IMR-90 (cell line): ENCODE measurements at regions not wholly inside any gene's neighbourhood (a gene's known extent, or its start where the extent isn't known, plus 50 kb on each side); places are given as distances from the start of the nearest gene placed in this dataset.

ENCODE experiments used
- ATAC-seq: fragments of 200-7000 bp; cut with Tn5 transposase; 2 replicates; pipeline ENCODE4 v1.9.1; 2020; ENCODE audit warnings: low read depth, mild to moderate bottlenecking, moderate library complexity
- BruUV-seq: library from RNA; stranded (reverse); fragments of 400-500 nt; replicated peaks from 2 replicates; lab custom pipeline; 2021; lab: Mats Ljungman, UMichigan
- CTCF ChIA-PET: fragments of 300-600 bp; formaldehyde crosslinking; extraction: SDS; loops from one replicate; lab custom pipeline; 2021; ENCODE audit warnings: antibody characterized with exemption; lab: Yijun Ruan, JAX
- POLR2A ChIA-PET: fragments of 300-600 bp; sonication (Branson Sonifier 250); formaldehyde crosslinking; loops from one replicate; lab custom pipeline; 2022; ENCODE audit warnings: antibody characterized with exemption; ENCODE audit not compliant: unreplicated experiment; lab: Charles Lee
- DNase-seq: peaks from one replicate; pipeline ENCODE4 v3.0.0; 2013
- H2AFZ ChIP-seq: replicated peaks from 2 replicates; pipeline ENCODE3; 2013; ENCODE audit warnings: low read length, mild to moderate bottlenecking; ENCODE audit not compliant: poor library complexity
- H2AK5ac ChIP-seq: 2 replicates; pipeline ENCODE4 v1.6.1; 2013; ENCODE audit warnings: low read depth, low read length, inconsistent platforms
- H2AK9ac ChIP-seq: replicated peaks from 2 replicates; pipeline ENCODE3; 2013; ENCODE audit warnings: mild to moderate bottlenecking, low read depth, low read length, moderate library complexity; ENCODE audit not compliant: poor library complexity
- H2BK120ac ChIP-seq: 2 replicates; pipeline ENCODE4 v1.6.1; 2013; ENCODE audit warnings: low read depth, low read length, inconsistent platforms
- H2BK15ac ChIP-seq: 3 replicates; pipeline ENCODE4 v1.6.1; 2013; ENCODE audit warnings: low read depth, low read length, inconsistent platforms
- H2BK20ac ChIP-seq: 2 replicates; pipeline ENCODE4 v1.6.1; 2013; ENCODE audit warnings: low read depth, mild to moderate bottlenecking, inconsistent platforms, low read length, moderate library complexity
- H2BK5ac ChIP-seq: 2 replicates; pipeline ENCODE4 v1.6.1; 2013; ENCODE audit warnings: mild to moderate bottlenecking, low read depth, low read length, inconsistent platforms; ENCODE audit not compliant: poor library complexity, severe bottlenecking
- H3K14ac ChIP-seq: replicated peaks from 2 replicates; pipeline ENCODE4 v1.6.1; 2013; ENCODE audit warnings: low read depth, low read length, inconsistent platforms
- H3K18ac ChIP-seq: 2 replicates; pipeline ENCODE4 v1.6.1; 2013; ENCODE audit warnings: low read depth, low read length, control low read depth
- H3K23ac ChIP-seq: 2 replicates; pipeline ENCODE4 v1.6.1; 2013; ENCODE audit warnings: low read depth, low read length, inconsistent platforms
- H3K27ac ChIP-seq: 2 replicates; pipeline ENCODE4 v1.5.1; 2013; ENCODE audit warnings: mild to moderate bottlenecking, control low read depth, low read length; ENCODE audit not compliant: insufficient read depth
- H3K27me3 ChIP-seq: 2 replicates; pipeline ENCODE4 v1.6.1; 2013; ENCODE audit warnings: low read length; ENCODE audit not compliant: control insufficient read depth, insufficient read depth
- H3K36me3 ChIP-seq: 2 replicates; pipeline ENCODE4 v1.6.1; 2013; ENCODE audit warnings: low read length, mixed read lengths; ENCODE audit not compliant: control insufficient read depth, insufficient read depth
- H3K4ac ChIP-seq: 2 replicates; pipeline ENCODE4 v1.6.1; 2013; ENCODE audit warnings: low read depth, low read length, inconsistent platforms
- H3K4me1 ChIP-seq: 2 replicates; pipeline ENCODE4 v1.6.1; 2013; ENCODE audit warnings: low read length, mixed read lengths; ENCODE audit not compliant: control insufficient read depth, insufficient read depth
- H3K4me2 ChIP-seq: 2 replicates; pipeline ENCODE4 v1.6.1; 2013; ENCODE audit warnings: low read depth, mild to moderate bottlenecking, control low read depth, low read length, moderate library complexity
- H3K4me3 ChIP-seq: 2 replicates; pipeline ENCODE4 v1.5.1; 2013; ENCODE audit warnings: low read depth, mild to moderate bottlenecking, control low read depth, low read length, moderate library complexity; ENCODE audit not compliant: insufficient read depth
- H3K56ac ChIP-seq: 2 replicates; pipeline ENCODE4 v1.6.1; 2013; ENCODE audit warnings: low read length, inconsistent platforms; ENCODE audit not compliant: insufficient read depth; ENCODE audit errors: extremely low read depth
- H3K79me1 ChIP-seq, 2 experiments: 2 replicates each; pipeline ENCODE4 v1.6.1; 2013; ENCODE audit warnings: low read length in 2 of 2, inconsistent platforms in 1 of 2, low read depth in 1 of 2
- H3K9ac ChIP-seq: 2 replicates; pipeline ENCODE4 v1.6.1; 2013; ENCODE audit warnings: low read depth, low read length, control low read depth
- H3K9me1 ChIP-seq: 2 replicates; pipeline ENCODE4 v1.6.1; 2013; ENCODE audit warnings: low read length, inconsistent platforms; ENCODE audit not compliant: insufficient read depth
- H3K9me3 ChIP-seq: 2 replicates; pipeline ENCODE4 v1.6.1; 2013; ENCODE audit warnings: low read length; ENCODE audit not compliant: control insufficient read depth, insufficient read depth
- H4K20me1 ChIP-seq: 2 replicates; pipeline ENCODE4 v1.6.1; 2013; ENCODE audit warnings: low read length, inconsistent platforms; ENCODE audit not compliant: insufficient read depth
- H4K5ac ChIP-seq: 2 replicates; pipeline ENCODE4 v1.6.1; 2013; ENCODE audit warnings: mild to moderate bottlenecking, low read depth, low read length, control low read depth
- H4K8ac ChIP-seq, 2 experiments: 2 replicates each; pipeline ENCODE4 v1.6.1; 2013; ENCODE audit warnings: low read depth in 2 of 2, low read length in 2 of 2, control low read depth in 1 of 2, inconsistent platforms in 1 of 2
- H4K91ac ChIP-seq: 2 replicates; pipeline ENCODE4 v1.6.1; 2013; ENCODE audit warnings: low read depth, low read length, inconsistent platforms; ENCODE audit not compliant: insufficient read depth
- BHLHE40 ChIP-seq: fragments of 150-350 bp; IDR thresholded peaks from 2 replicates; pipeline ENCODE4 v1.6.1; 2016; ENCODE audit warnings: mild to moderate bottlenecking, low read depth, low read length
- CEBPB ChIP-seq: IDR thresholded peaks from 2 replicates; pipeline ENCODE4 v1.6.1; 2012; ENCODE audit warnings: low read depth, low read length, improper control_type of control experiment
- CHD1 ChIP-seq: IDR thresholded peaks from 2 replicates; pipeline ENCODE4 v1.6.1; 2012; ENCODE audit warnings: low read depth, low read length, improper control_type of control experiment
- FOS ChIP-seq: fragments of 150-350 bp; IDR thresholded peaks from 2 replicates; pipeline ENCODE4 v1.6.1; 2016; ENCODE audit warnings: low read depth, low read length
- MAFK ChIP-seq: IDR thresholded peaks from 2 replicates; pipeline ENCODE4 v1.6.1; 2012; ENCODE audit warnings: low read depth, low read length, improper control_type of control experiment
- MAZ ChIP-seq: IDR thresholded peaks from 2 replicates; pipeline ENCODE4 v1.6.1; 2012; ENCODE audit warnings: low read depth, mild to moderate bottlenecking, low read length, improper control_type of control experiment, moderate library complexity, borderline replicate concordance
- MXI1 ChIP-seq: IDR thresholded peaks from 2 replicates; pipeline ENCODE4 v1.6.1; 2012; ENCODE audit warnings: low read depth, mild to moderate bottlenecking, low read length, moderate library complexity, borderline replicate concordance
- NFE2L2 ChIP-seq: fragments of 150-350 bp; IDR thresholded peaks from 2 replicates; pipeline ENCODE4 v1.6.1; 2016; ENCODE audit warnings: low read depth, mild to moderate bottlenecking, low read length
- POLR2A ChIP-seq: IDR thresholded peaks from 2 replicates; pipeline ENCODE4 v1.6.1; 2012; ENCODE audit warnings: mild to moderate bottlenecking, low read depth, low read length
- RAD21 ChIP-seq: IDR thresholded peaks from 2 replicates; pipeline ENCODE4 v1.6.1; 2012; ENCODE audit warnings: low read length, improper control_type of control experiment
- RCOR1 ChIP-seq: IDR thresholded peaks from 2 replicates; pipeline ENCODE4 v1.6.1; 2012; ENCODE audit warnings: mild to moderate bottlenecking, low read length, improper control_type of control experiment; ENCODE audit not compliant: insufficient replicate concordance
- RFX5 ChIP-seq: IDR thresholded peaks from 2 replicates; pipeline ENCODE4 v1.8.0; 2012; ENCODE audit warnings: low read depth, mild to moderate bottlenecking, low read length, moderate library complexity
- SMC3 ChIP-seq: fragments of 150-350 bp; IDR thresholded peaks from 2 replicates; pipeline ENCODE4 v1.6.1; 2016; ENCODE audit warnings: low read depth, mild to moderate bottlenecking, antibody characterized with exemption, low read length, moderate library complexity
- WGBS, 2 experiments: methylation state at CpG; one replicate each; pipeline versions ENCODE4 v1.1.5 to v1.1.7; 2013; ENCODE audit warnings: missing lambda C conversion rate in 2 of 2; ENCODE audit not compliant: insufficient read length in 1 of 2; ENCODE audit errors: extremely low coverage in 2 of 2; 5-methylcytosine and 5-hydroxymethylcytosine counted together
- dilution Hi-C: fragments of 300-500 bp; cut with HindIII; formaldehyde crosslinking; loops from one replicate; pipeline ENCODE4 v1.14.3; 2018; ENCODE audit warnings: low sequenced_read_pairs; ENCODE audit not compliant: unreplicated experiment
- in situ Hi-C: fragments of 300-500 bp; cut with MboI; formaldehyde crosslinking; loops from 3 replicates; pipeline ENCODE4 v1.14.3; 2019; ENCODE audit warnings: low sequenced_read_pairs, inconsistent platforms, mixed read lengths
- intact Hi-C: fragments of 100-400 bp; cut with micrococcal nuclease; formaldehyde crosslinking; loops from 2 replicates; pipeline ENCODE4 v1.10.0; 2022
- TF ChIP-seq, protein P1 (sequence below): fragments of 150-350 bp; IDR thresholded peaks from 2 replicates; pipeline ENCODE4 v1.6.1; 2016; ENCODE audit warnings: low read depth, mild to moderate bottlenecking, low read length, moderate library complexity, borderline replicate concordance
- TF ChIP-seq, protein P2 (sequence below): fragments of 150-350 bp; IDR thresholded peaks from 2 replicates; pipeline ENCODE4 v1.6.1; 2017; ENCODE audit warnings: mild to moderate bottlenecking, antibody characterized with exemption, low read length, low read depth
- TF ChIP-seq, protein P3 (sequence below): conservative IDR thresholded peaks from 2 replicates; pipeline ENCODE4 v1.5.1; 2012; ENCODE audit warnings: mild to moderate bottlenecking, low read depth, low read length, improper control_type of control experiment

DNA sequence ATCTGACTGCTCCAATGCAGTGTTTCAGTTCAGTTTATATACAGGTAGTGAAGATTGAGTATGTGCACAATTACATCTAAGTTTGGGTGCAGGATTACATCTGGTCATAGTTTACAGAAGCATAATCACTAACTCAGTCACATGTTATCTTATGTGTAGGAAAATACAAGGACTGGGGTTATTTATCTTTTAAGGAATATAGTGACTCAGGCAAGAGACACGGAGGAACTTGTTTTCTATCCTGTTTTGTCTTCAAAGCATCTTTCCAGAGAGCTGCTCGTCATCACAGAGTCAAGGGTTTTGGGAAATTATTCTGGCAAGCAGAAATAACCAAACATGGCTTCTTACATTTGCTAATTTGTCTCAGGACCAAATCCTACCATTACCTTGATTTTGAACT is 1371.5 kb upstream of the TMEFF2 start:
- TF ChIP-seq BHLHE40, result no peak
- TF ChIP-seq, protein P1, sequence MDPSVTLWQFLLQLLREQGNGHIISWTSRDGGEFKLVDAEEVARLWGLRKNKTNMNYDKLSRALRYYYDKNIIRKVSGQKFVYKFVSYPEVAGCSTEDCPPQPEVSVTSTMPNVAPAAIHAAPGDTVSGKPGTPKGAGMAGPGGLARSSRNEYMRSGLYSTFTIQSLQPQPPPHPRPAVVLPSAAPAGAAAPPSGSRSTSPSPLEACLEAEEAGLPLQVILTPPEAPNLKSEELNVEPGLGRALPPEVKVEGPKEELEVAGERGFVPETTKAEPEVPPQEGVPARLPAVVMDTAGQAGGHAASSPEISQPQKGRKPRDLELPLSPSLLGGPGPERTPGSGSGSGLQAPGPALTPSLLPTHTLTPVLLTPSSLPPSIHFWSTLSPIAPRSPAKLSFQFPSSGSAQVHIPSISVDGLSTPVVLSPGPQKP, result no peak
- no peak for TF ChIP-seq CEBPB
- no peak for TF ChIP-seq RFX5
- TF ChIP-seq RCOR1, result no peak
- TF ChIP-seq MAZ, result no peak
- no peak for TF ChIP-seq MXI1
- TF ChIP-seq NFE2L2, result no peak
- TF ChIP-seq SMC3, result no peak
- TF ChIP-seq RAD21, result no peak
- no peak for TF ChIP-seq CHD1
- TF ChIP-seq FOS, result no peak
- TF ChIP-seq, protein P2, sequence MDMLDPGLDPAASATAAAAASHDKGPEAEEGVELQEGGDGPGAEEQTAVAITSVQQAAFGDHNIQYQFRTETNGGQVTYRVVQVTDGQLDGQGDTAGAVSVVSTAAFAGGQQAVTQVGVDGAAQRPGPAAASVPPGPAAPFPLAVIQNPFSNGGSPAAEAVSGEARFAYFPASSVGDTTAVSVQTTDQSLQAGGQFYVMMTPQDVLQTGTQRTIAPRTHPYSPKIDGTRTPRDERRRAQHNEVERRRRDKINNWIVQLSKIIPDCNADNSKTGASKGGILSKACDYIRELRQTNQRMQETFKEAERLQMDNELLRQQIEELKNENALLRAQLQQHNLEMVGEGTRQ, result no peak
- no peak for TF ChIP-seq MAFK
- no peak for TF ChIP-seq POLR2A
- TF ChIP-seq, protein P3, sequence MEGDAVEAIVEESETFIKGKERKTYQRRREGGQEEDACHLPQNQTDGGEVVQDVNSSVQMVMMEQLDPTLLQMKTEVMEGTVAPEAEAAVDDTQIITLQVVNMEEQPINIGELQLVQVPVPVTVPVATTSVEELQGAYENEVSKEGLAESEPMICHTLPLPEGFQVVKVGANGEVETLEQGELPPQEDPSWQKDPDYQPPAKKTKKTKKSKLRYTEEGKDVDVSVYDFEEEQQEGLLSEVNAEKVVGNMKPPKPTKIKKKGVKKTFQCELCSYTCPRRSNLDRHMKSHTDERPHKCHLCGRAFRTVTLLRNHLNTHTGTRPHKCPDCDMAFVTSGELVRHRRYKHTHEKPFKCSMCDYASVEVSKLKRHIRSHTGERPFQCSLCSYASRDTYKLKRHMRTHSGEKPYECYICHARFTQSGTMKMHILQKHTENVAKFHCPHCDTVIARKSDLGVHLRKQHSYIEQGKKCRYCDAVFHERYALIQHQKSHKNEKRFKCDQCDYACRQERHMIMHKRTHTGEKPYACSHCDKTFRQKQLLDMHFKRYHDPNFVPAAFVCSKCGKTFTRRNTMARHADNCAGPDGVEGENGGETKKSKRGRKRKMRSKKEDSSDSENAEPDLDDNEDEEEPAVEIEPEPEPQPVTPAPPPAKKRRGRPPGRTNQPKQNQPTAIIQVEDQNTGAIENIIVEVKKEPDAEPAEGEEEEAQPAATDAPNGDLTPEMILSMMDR, result no peak
- BruUV-seq, result no TSS peak

More for the DNA sequence above, 1371.5 kb upstream of the TMEFF2 start:
- Histone ChIP-seq H2AK5ac (no peak overlapping the region), H4K5ac (no peak overlapping the region), H4K91ac (no peak overlapping the region), H2BK20ac (no peak overlapping the region), H3K27ac (no peak overlapping the region), H3K79me1 (no peaks in the 10 kb centered on the region), H2AFZ (no peak overlapping the region), H3K9me1 (no peaks in the 10 kb centered on the region), H2BK120ac (no peak overlapping the region), H3K4me1 (no peaks in the 10 kb centered on the region), H3K36me3 (no peaks in the 10 kb centered on the region), H3K4me2 (no peak overlapping the region), H2BK5ac (no peak overlapping the region), H2AK9ac (no peak overlapping the region), H3K9me3 (peaks cover 2% of the 10 kb centered on the region), H3K23ac (no peak overlapping the region), H3K4me3 (no peak overlapping the region), H3K27me3 (no peaks in the 10 kb centered on the region), H3K56ac (no peak overlapping the region), H3K18ac (no peak overlapping the region), H4K20me1 (no peaks in the 10 kb centered on the region), H4K8ac (no peak overlapping the region), H2BK15ac (no peak overlapping the region), H3K4ac (no peak overlapping the region), H3K9ac (no peak overlapping the region), H3K14ac (no peak overlapping the region)
- ATAC-seq, result no peak
- ChIA-PET CTCF (no interaction called here), POLR2A (no interaction called here)
- dilution Hi-C loops, result no loop called here
- intact Hi-C loops, result no loop called here
- peak; percentile 21 for DNase-seq
- WGBS, 2 experiments, result no CpG with 5 or more reads among the region's 2 CpGs
- in situ Hi-C loops, result no loop called here
